NCI-H345 treated with DMSO at 0.1 percent for 48 hours (cell line): ENCODE measurements at regions not wholly inside any gene's neighbourhood (a gene's known extent, or its start where the extent isn't known, plus 50 kb on each side); places are given as distances from the start of the nearest gene placed in this dataset.
A peak's percentile ranks its signal among the peaks of the same experiment; 100 is the strongest.

Experiments used
- DNase-seq: peaks from one replicate; lab custom pipeline; 2025; ENCODE audit not compliant: unreplicated experiment; lab: John Stamatoyannopoulos, UW

DNA sequence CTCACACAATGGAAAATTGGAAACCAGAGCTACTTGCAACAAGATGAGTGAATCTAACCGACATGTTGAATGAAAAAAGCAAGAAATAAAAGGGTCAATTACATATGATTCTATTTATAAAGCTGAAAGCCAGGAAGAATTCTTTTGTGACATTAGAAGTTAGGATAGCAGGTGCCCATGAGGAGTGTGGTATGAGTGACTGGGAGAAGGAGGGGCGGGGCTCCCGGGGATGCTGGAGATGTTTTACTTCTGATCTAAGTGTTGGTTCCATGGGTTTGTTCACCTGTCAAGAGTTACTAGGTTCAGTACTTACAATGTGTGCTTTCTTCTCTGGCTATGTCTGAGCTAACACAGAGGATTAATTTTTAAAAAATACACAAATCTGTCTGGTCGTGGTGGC is 60.8 kb downstream of the NSMCE3 start:
- DNase-seq: peak; percentile 80

DNA sequence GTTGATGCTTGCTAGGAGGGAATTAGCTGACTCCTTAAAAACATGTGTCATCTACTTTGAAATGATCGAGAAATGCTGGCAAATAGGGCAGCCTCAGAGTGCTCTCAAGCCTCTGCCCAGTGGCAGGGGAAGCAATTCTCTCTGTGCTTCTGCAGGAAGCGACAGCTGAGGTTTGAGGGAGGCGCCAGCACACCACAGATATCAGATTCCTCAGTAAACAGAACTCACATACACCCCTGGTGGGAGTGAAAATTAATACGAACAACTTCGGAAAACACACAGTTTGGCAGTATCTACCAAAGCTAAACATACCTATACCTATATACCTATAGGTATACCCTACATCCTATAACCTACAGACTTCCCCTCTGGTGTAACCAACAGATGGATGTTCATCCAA is 61.3 kb downstream of the NSMCE3 start:
- DNase-seq: peak; percentile 80

DNA sequence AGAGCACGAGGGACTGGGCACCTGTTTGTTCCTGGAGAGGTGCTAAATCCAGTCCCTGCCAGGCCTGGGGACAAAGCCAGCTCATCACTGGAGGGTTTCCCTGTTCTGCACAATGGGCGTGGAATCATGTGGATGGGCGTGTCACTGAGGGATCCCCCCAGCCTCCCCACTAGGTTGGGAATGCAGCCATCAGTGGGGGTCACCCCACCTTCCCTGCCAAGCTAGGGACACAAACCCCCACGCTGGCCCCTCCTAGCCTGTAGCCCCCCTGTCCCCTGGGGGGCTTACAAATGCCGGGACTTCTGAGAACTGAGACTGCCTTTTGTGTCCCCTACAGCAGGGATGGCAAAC is 61.9 kb downstream of the NSMCE3 start:
- DNase-seq: no peak

DNA sequence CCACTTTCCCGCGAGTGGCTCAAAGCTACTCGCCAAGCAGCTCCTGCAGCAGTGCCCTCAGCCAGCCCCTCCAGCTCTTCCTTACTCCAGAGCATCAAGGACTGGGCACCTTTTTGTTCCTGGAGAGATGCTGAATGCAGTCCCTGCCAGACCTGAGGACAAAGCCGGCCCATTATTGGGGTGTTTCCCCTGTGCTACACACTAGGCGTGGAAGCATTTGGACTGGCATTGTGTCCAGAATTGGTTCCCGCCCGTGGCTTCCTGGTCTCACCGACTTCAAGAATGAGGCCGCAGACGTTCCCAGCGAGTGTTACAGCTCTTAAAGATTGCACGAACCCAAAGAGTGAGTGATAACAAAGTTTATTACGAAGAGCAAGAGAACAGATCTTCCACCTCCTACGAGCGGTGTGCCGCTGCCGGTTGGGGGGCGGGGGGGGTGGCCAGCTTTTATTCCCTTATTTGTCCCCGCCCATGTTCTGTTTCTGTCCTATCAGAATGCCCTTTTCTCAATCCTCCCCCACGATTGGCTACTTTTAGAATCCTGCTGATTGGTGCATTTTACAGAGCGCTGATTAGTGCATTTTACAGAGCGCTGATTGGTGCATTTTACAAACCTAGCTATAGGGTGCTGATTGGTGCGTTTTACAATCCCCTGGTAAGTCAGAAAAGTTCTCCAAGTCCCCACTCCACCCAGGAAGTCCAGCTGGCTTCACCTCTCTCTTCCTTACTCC is 62.4 kb downstream of the NSMCE3 start:
- no peak for DNase-seq

DNA sequence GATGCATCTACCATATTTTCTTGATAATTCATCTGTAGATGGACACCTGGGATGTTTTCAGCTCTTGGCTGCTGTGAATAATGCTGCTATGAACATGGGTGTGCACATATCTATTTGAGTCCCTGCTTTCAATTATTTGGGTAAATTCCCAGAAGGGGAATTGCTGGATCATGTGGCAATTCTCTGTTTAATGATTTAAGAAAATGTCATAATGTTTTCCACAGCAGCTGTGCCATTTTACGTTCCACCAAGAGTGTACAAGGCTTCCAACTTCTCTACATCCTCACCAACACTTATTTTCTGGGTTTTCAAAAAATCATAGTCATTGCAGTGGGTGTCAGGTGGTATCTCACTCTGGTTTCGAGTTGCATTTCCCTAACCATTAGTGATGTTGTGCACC is 64.4 kb downstream of the NSMCE3 start:
- no peak for DNase-seq

DNA sequence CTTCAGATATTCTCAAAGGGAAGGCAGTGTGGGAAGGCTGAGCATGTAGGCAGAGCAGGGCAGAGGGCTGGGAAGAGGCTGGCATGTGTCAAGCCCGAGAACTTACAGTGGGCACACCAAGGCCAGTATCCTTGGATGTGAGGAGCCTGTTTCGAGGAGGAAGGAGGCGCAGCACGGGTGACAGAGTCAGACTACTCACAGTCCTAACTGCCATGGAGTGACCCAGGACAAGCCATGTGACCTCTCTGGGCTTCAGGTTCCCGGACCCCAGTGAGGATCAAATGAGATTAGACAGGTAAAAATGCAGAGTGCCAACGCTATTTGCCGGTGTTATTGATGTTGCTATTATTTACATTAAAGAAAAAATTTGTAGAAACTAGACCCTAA is 65.3 kb downstream of the NSMCE3 start:
- DNase-seq: no peak

DNA sequence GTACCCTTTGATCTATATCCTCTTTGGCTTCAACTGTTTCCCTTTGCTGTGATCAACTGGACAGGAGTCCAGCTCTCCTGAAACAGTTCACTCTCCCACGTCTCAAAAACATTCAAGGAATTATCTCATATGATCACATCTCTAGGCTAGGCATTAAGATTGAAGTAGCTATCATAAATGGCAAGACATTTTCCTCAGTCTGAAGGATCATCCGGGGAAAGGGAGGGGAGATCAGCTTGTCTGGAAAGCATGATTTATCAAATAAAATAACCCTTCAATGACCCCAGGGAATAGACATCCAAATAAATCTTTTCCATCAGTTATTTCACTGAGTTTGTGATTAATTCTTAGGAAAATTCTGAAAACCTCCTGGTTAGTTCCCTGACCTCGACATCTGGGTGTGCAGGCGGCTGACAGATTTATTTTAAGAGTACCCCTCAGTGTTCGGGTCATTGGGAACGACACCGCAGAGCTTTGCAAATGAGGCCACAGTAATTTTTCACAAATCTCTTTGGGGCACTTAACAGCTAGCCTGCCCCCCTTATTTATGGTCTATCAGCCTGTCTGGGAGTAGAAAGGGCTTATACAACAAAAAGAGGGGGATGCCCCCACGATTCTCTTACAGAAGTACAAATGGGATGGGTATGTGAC is 65.8 kb downstream of the NSMCE3 start:
- DNase-seq: no peak

DNA sequence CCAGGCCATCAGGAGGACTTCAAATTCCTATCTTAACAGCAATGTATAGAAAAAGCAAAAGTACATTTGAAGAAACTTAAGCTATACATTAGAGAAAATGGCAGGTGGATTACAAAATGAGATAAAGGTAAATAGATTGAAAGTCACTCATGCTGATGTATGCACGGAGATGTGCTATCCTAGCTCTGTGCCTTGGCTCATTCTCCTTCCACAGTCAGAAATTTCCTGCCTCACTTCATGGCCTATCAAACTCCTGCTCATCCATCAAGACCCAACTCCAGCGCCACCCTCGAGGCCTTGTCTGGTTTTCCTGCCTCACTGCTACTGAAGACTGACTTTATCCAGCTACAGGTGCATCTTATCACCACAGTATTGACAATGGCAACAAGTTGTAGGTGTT is 72.9 kb downstream of the NSMCE3 start:
- no peak for DNase-seq

DNA sequence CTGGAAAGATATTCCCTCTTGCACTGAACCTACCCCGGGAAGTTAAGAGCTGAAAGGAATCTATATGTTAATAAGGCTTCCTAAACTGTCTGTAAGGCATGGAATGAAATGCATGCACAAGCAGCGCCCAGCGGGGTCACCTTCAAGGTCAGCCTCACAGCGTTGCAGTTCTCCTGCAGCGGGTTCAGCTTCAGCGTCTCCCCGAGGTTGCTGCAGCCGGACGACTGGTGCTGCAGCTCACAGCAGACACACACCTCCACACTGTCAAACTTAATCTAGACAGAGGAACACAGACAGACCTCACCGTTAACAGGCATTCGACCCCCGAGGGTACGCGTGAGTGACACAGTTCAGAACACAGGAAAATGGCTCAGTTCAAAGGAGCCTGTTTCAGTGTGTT is 73.3 kb downstream of the NSMCE3 start:
- DNase-seq: no peak

DNA sequence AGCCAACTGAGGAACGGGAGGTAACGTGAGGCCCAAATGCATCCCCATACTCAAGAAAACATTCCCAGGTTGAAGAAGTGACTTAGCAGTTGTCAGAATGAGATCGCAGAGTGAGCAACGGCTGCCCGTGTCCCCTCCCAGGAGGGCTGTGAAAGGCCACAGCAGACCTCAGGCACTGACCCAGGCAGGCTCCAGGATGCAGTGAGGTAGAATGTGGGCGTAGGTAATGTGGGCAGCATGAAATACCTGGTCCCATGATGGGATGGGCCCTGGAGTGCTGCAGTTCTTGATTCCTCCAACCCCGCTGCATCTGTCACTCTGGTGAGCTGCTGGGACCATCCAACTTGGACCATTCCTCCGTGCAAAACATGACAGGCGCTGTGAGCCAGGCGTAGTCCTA is 74.8 kb downstream of the NSMCE3 start:
- no peak for DNase-seq

DNA sequence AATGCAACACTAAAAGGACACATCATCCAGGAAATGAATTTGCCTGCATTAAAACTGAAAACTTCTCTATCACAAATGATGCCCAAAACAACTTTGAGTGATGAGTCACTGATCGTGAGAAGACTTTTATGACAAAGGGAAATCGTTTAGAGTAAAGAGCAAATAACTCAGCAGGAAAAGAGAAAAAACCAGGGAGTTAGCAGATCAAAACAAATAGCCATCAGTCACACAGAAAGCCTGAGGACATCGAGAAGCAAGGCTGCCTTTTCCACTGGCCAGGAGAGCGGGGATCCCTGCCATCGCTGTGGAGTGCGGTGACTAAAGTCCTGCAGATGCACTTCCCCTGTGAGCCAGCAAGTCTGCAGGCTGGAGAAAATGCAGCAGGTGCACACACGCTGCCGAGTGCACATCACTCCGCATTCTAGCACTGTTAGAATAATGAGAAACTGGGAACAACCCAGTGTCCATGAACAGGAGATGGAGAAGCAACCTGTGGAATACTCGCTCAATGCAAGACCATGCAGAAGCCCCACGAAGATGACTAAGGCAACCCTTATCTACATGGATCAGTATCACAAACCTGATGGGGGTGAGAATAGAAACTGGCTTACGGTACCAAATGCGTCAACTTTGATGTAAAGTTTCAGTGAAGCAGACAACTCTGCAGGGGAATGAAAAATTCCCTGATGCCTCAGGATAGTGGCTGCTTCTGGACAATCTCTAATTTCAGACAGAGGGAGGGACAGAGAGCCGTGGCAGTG is 86.4 kb downstream of the NSMCE3 start:
- no peak for DNase-seq

DNA sequence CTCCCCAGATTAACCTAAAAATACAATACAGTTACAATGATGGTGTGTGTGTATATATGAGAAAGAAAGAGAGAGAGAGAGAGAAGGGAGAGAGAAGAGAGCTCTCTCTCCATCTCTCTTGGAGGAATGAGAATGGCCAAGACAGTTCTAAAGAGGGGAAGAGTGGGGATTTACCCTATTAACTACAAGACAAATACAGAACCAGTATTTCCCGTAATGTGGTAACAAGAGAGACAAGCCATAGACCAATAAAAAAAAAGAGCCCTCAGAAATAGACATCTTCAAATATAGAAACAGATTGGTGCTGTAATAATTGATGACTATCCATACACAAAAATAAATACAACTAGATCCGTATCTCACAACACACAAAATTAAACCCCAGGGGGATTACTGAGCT is 87.0 kb downstream of the NSMCE3 start:
- DNase-seq: no peak

DNA sequence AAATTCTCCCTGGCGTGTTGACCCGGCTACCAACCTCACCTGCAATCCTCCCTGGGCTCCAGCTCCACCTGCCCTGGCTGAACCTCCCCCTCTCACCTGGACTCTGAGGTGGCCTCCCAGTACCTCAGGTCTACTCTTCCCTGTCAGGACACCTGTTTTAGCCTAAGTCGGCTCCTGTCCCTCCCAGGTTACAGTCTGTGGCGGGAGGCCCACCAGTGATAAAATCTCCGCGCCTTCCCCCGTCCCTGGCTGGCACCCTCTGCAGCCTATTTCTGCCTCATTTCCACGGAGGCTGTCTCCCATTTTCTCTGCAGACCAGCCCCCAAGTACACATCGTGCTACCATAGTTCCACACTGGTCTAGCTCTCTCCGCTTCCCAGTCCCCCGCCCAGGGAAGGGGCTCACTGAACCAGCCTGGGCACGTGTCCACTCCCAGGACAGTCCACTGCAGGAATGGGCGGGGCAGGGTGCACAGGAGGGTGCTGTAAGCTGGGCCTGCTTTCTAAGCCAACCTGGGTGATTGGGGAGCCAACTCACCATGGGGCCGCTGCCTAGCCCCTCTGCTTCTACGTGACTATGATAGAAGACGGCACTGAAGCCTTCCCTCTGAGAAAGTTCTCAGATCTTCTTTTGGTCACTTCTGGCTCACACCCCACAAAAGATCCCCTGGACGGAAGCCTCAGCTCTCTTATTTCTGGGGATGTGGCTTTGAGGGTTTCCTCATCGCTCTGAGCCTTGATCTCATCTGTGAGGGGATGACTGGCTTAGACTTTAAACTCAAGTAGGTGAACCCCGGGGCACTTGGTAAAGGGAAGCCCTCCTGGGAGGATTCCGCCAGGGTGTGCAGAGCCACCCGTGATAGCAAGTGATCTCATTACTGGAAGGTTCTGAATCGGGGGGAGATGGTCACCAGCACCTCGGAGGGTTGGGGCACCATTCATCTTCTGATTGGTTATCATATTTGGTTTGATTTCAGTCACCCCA is 96.6 kb downstream of the NSMCE3 start:
- DNase-seq: no peak

DNA sequence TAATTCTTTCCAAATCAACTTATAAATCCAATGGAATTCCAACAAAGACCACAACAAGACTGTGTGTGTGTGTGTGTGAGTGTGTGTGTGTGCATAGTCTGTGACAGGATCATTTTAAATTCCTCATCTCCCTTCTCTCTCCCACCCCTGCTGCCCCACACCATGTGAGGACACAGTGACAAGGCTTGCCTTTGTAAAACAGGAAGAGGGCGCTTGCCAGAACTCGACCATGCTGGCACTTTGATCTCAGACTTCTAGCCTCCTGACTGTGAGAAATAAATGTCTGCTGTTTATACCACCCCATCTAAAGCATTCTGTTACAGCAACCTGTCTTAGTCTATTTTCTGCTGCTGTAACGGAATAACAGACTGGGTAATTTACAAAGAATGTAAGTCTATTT is 99.1 kb downstream of the NSMCE3 start:
- DNase-seq: no peak
